Skin of body (tissue), 1 donor: ENCODE measurements at regions not wholly inside any gene's neighbourhood (a gene's known extent, or its start where the extent isn't known, plus 50 kb on each side); places are given as distances from the start of the nearest gene placed in this dataset.
"Not testable (repeated sequence)": the region's sequence is repeated elsewhere in the genome, so short reads cannot be mapped to it uniquely, and the experiment has no call there.

ENCODE experiments used
- DNase-seq: peaks from one replicate; lab custom pipeline; 2025; lab: John Stamatoyannopoulos, UW

GRCh38 chr3:135556174-135556573 is 409.4 kb upstream of the PPP2R3A start:
- DNase-seq: no peak

- no peak for DNase-seq
Observed at GRCh38 chr3:135558150-135558783, 407.3 kb upstream of the PPP2R3A start.

- DNase-seq: no peak
Observed at GRCh38 chr3:135558906-135559305, 406.6 kb upstream of the PPP2R3A start.

GRCh38 chr3:135559802-135560201 is 405.7 kb upstream of the PPP2R3A start:
- DNase-seq: no peak

- no peak for DNase-seq
Observed at GRCh38 chr3:135560847-135561246, 404.7 kb upstream of the PPP2R3A start.

GRCh38 chr3:135564696-135565095 is 400.8 kb upstream of the PPP2R3A start:
- no peak for DNase-seq

- DNase-seq: no peak
Observed at GRCh38 chr3:135565546-135565945, 400.0 kb upstream of the PPP2R3A start.

- no peak for DNase-seq
Observed at GRCh38 chr3:135567223-135567622, 398.3 kb upstream of the PPP2R3A start.

GRCh38 chr3:135576751-135577150 is 388.8 kb upstream of the PPP2R3A start:
- no peak for DNase-seq

GRCh38 chr3:135581806-135582205 is 383.7 kb upstream of the PPP2R3A start:
- no peak for DNase-seq

- no peak for DNase-seq
Observed at GRCh38 chr3:135582800-135583199, 382.7 kb upstream of the PPP2R3A start.

GRCh38 chr3:135596563-135596962 is 369.0 kb upstream of the PPP2R3A start:
- DNase-seq: no peak

GRCh38 chr3:135597855-135598254 is 367.7 kb upstream of the PPP2R3A start:
- DNase-seq: no peak

- no peak for DNase-seq
Observed at GRCh38 chr3:135598597-135598996, 366.9 kb upstream of the PPP2R3A start.

GRCh38 chr3:135604512-135604911 is 361.0 kb upstream of the PPP2R3A start:
- not testable (repeated sequence) for DNase-seq

- no peak for DNase-seq
Observed at GRCh38 chr3:135618123-135618522, 347.4 kb upstream of the PPP2R3A start.

GRCh38 chr3:135621184-135621920 is 344.2 kb upstream of the PPP2R3A start:
- DNase-seq: no peak

- DNase-seq: no peak
Observed at GRCh38 chr3:135622215-135622614, 343.3 kb upstream of the PPP2R3A start.

- no peak for DNase-seq
Observed at GRCh38 chr3:135622656-135623055, 342.9 kb upstream of the PPP2R3A start.

GRCh38 chr3:135623558-135623957 is 342.0 kb upstream of the PPP2R3A start:
- DNase-seq: no peak

GRCh38 chr3:135627057-135627456 is 338.5 kb upstream of the PPP2R3A start:
- no peak for DNase-seq

- DNase-seq: no peak
Observed at GRCh38 chr3:135629701-135630408, 335.7 kb upstream of the PPP2R3A start.
